Stimulated activated naive CD8-positive, alpha-beta T cell treated with anti-CD3 and anti-CD28 coated beads, Interleukin-15, Interleukin-2, amounts not matched to agents 100 ng/mL and 50 ng/mL, for 24 hours (primary cell): ENCODE measurements at regions not wholly inside any gene's neighbourhood (a gene's known extent, or its start where the extent isn't known, plus 50 kb on each side); places are given as distances from the start of the nearest gene placed in this dataset.

ENCODE experiments used
- H3K27ac Mint-ChIP-seq: one replicate; pipeline ENCODE4 v1.8.0; 2021; ENCODE audit warnings: mild to moderate bottlenecking, mixed read lengths
- H3K27me3 Mint-ChIP-seq: one replicate; pipeline ENCODE4 v1.8.0; 2021; ENCODE audit warnings: mixed read lengths
- H3K36me3 Mint-ChIP-seq: one replicate; pipeline ENCODE4 v1.8.0; 2021; ENCODE audit warnings: low read depth, mixed read lengths
- H3K4me1 Mint-ChIP-seq: one replicate; pipeline ENCODE4 v1.8.0; 2021; ENCODE audit warnings: low read depth, mixed read lengths
- H3K4me3 Mint-ChIP-seq: one replicate; pipeline ENCODE4 v1.8.0; 2021; ENCODE audit warnings: mild to moderate bottlenecking, mixed read lengths
- H3K9me3 Mint-ChIP-seq: one replicate; pipeline ENCODE4 v1.8.0; 2021; ENCODE audit warnings: mixed read lengths

GRCh38 chr10:111491154-111491553, 414.3 kb downstream of the ADRA2A start:
- Mint-ChIP-seq H3K27me3 (peaks cover 3% of the 10 kb centered on the region), H3K27ac (no peak overlapping the region), H3K36me3 (no peaks in the 10 kb centered on the region), H3K4me3 (no peak overlapping the region), H3K4me1 (no peaks in the 10 kb centered on the region), H3K9me3 (peaks cover 52% of the 10 kb centered on the region)

- Mint-ChIP-seq H3K9me3 (peaks cover 45% of the 10 kb centered on the region), H3K4me1 (no peaks in the 10 kb centered on the region), H3K36me3 (no peaks in the 10 kb centered on the region), H3K4me3 (no peak overlapping the region), H3K27ac (no peak overlapping the region), H3K27me3 (peaks cover 9% of the 10 kb centered on the region)
Observed at GRCh38 chr10:111493024-111493625, 416.3 kb downstream of the ADRA2A start.

DNA sequence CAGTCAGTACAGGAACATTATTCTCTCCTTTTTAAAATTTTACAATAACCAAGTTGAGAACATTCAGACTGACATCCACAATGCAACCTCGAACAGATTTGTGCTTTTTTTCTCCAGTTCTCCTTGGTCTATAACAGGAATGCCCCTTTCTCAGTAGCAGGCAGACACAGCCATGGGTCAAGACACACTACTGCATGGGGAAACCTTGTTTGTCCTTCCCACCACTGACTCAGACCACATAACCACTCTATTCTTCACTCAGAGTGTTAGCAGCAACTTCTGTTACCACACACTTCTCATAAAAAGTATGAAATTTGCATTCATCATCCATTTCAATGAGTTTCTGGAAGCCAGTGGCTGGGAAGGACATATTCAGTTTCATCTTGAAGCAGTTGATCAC, 421.7 kb downstream of the ADRA2A start:
- H3K27ac Mint-ChIP-seq, result no peak overlapping the region
- peaks cover 12% of the 10 kb centered on the region for H3K27me3 Mint-ChIP-seq
- H3K4me3 Mint-ChIP-seq, result no peak overlapping the region
- no peaks in the 10 kb centered on the region for H3K36me3 Mint-ChIP-seq
- peaks cover 8% of the 10 kb centered on the region for H3K9me3 Mint-ChIP-seq
- no peaks in the 10 kb centered on the region for H3K4me1 Mint-ChIP-seq

- no peaks in the 10 kb centered on the region for H3K4me1 Mint-ChIP-seq
- H3K9me3 Mint-ChIP-seq, result peaks cover 3% of the 10 kb centered on the region
- peaks cover 9% of the 10 kb centered on the region for H3K27me3 Mint-ChIP-seq
- no peak overlapping the region for H3K4me3 Mint-ChIP-seq
- H3K36me3 Mint-ChIP-seq, result no peaks in the 10 kb centered on the region
- H3K27ac Mint-ChIP-seq, result no peak overlapping the region
Observed at GRCh38 chr10:111504376-111504775, 427.5 kb downstream of the ADRA2A start.

DNA sequence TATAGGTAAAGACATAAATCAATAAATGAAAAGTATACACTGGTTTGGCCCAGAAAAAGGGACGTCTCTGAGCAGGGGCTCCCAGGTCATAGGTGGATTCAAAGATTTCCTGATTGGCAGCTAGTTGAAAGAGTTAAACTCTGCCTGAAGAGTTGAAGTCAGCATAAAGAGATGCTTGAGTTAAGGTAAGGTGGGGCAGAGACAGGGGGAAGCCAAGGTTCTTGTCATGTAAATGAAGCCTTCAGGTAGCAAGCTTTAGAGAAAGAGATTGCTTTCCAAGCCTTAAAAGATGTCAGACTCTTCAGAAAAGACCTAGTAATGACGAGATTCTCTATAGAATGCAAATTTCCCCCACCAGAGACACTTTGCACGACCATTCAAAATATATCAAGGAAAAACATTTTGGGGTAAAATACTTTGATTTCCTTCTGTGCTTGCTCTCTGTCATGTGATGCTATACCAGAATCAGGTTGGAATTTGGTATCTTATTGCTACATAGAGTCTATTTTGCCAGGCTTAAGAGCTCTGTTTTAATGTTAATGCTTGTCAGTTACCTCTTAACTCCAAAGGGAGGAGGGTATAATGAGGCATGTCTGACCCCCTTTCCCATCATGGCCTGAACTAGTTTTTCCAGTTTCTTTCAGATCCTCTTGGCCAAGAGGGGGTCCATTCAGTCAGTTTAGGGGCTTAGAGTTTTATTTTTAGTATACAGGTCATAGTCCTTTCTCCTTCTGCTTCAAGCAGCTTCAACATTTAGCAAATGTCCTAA, 429.6 kb downstream of the ADRA2A start:
- H3K4me3 Mint-ChIP-seq, result no peak overlapping the region
- H3K36me3 Mint-ChIP-seq, result no peaks in the 10 kb centered on the region
- H3K9me3 Mint-ChIP-seq, result peaks cover 3% of the 10 kb centered on the region
- no peaks in the 10 kb centered on the region for H3K4me1 Mint-ChIP-seq
- H3K27me3 Mint-ChIP-seq, result peaks cover 9% of the 10 kb centered on the region
- no peak overlapping the region for H3K27ac Mint-ChIP-seq

DNA sequence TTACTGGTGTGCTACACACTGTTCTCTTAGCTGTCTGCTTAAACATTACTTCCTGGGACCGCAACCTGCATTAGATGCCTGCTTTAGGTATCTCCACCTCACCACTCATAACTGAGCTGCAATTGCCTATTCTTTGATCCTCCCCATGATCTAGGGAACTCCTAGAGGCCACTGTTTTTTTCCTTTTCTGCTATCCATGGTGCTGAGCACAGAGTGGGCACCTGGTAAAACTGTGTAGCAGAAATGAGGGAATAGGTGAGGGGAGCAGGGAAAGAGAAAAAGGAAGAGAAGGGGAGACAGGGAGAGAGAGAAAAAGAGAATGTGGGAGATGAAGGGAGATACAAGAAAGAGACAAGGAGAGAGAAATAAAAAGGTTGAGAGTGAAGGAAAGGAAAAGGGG, 434.9 kb downstream of the ADRA2A start:
- Mint-ChIP-seq H3K27me3 (peaks cover 9% of the 10 kb centered on the region), H3K9me3 (no peaks in the 10 kb centered on the region), H3K4me3 (no peak overlapping the region), H3K36me3 (no peaks in the 10 kb centered on the region), H3K4me1 (no peaks in the 10 kb centered on the region), H3K27ac (no peak overlapping the region)

GRCh38 chr10:111515264-111515663, 438.4 kb downstream of the ADRA2A start:
- Mint-ChIP-seq H3K27me3 (no peaks in the 10 kb centered on the region), H3K27ac (no peak overlapping the region), H3K9me3 (no peaks in the 10 kb centered on the region), H3K36me3 (no peaks in the 10 kb centered on the region), H3K4me3 (no peak overlapping the region), H3K4me1 (no peaks in the 10 kb centered on the region)

DNA sequence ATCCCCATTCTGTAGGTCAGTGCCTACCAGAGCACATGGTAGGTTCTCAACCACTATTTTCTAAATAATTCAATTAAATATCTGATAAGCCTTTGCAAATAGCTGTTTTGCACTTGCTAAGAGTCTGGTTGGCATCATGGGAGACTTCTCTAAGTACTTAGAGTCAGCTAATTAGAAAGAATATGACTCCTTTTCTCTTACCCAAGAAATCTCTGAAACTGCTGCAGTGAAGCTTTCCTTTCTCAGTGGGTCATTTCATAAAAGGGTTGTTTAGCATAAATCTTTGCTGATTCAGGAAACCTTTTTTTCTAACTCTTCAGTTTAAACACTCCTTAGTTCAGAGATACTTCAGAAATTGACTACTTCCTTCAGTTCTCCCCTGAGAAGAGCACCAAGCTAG, 438.9 kb downstream of the ADRA2A start:
- Mint-ChIP-seq H3K27me3 (no peaks in the 10 kb centered on the region), H3K27ac (no peak overlapping the region), H3K4me1 (no peaks in the 10 kb centered on the region), H3K4me3 (no peak overlapping the region), H3K9me3 (no peaks in the 10 kb centered on the region), H3K36me3 (no peaks in the 10 kb centered on the region)

GRCh38 chr10:111516144-111516543, 439.3 kb downstream of the ADRA2A start:
- no peaks in the 10 kb centered on the region for H3K36me3 Mint-ChIP-seq
- H3K9me3 Mint-ChIP-seq, result no peaks in the 10 kb centered on the region
- H3K27ac Mint-ChIP-seq, result no peak overlapping the region
- no peaks in the 10 kb centered on the region for H3K4me1 Mint-ChIP-seq
- H3K4me3 Mint-ChIP-seq, result no peak overlapping the region
- no peaks in the 10 kb centered on the region for H3K27me3 Mint-ChIP-seq

DNA sequence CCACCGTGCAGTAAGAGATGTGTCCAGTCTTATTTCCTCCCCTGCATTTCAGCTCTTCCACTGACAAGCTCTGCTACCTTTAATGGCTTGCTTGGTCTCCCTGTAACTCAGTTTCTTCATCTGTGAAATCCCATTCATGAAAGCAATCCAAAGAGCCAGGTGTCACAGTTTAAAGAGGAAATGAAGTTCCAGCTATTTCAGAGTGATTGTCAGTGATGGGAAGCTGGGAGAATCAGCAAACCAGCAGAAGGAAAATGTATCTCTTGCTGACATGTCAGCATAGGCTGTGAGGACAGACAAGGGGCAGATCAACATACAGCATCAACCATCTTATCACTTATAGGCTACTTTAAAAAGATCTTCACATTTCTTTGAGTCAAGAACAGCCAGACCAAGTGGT, 445.3 kb downstream of the ADRA2A start:
- Mint-ChIP-seq H3K4me1 (no peaks in the 10 kb centered on the region), H3K4me3 (no peak overlapping the region), H3K27me3 (no peaks in the 10 kb centered on the region), H3K9me3 (no peaks in the 10 kb centered on the region), H3K27ac (no peak overlapping the region), H3K36me3 (no peaks in the 10 kb centered on the region)

DNA sequence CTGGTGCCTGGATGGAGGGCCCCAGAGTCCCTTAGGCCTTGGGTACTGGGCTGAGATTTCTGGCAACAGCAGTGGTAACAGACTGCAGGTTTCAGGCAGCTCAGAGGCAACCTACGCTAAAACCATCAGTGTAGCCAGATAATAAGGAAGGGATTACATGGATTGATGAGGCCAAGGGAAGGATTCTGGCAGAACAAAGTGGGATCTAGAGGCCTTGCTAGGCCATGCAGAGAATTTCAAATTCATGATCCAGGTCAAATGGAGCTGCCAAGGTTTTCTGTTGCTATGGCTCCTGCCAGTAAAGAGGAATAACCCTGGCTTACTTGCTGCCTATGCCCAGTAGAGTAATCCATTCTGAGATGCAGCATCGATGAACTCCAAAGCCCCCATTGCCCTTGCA, 445.7 kb downstream of the ADRA2A start:
- Mint-ChIP-seq H3K9me3 (no peaks in the 10 kb centered on the region), H3K27me3 (no peaks in the 10 kb centered on the region), H3K36me3 (no peaks in the 10 kb centered on the region), H3K4me3 (no peak overlapping the region), H3K4me1 (no peaks in the 10 kb centered on the region), H3K27ac (no peak overlapping the region)

DNA sequence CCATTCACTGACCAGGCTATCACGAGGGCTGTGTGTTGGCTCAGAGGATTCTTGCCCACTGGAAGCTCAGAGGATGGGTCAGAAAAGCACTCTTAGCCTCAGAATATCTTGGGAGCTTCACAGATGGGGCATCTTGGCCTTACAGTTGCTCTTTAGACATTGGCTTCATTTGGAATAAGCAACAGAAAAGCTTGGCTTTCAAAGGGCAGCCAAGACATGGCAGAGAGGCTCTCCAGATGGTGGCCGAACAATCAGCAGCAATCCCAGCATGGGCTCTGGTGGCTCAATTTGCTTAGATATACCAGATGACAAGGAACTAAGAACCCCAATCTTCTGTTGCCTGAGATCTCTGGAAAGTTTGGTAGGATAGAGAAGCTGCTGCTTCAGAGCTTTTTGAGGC, 446.2 kb downstream of the ADRA2A start:
- no peak overlapping the region for H3K27ac Mint-ChIP-seq
- H3K4me1 Mint-ChIP-seq, result no peaks in the 10 kb centered on the region
- H3K36me3 Mint-ChIP-seq, result no peaks in the 10 kb centered on the region
- H3K9me3 Mint-ChIP-seq, result no peaks in the 10 kb centered on the region
- no peak overlapping the region for H3K4me3 Mint-ChIP-seq
- H3K27me3 Mint-ChIP-seq, result peaks cover 3% of the 10 kb centered on the region

GRCh38 chr10:111524134-111524533, 447.3 kb downstream of the ADRA2A start:
- peaks cover 5% of the 10 kb centered on the region for H3K27me3 Mint-ChIP-seq
- no peaks in the 10 kb centered on the region for H3K4me1 Mint-ChIP-seq

DNA sequence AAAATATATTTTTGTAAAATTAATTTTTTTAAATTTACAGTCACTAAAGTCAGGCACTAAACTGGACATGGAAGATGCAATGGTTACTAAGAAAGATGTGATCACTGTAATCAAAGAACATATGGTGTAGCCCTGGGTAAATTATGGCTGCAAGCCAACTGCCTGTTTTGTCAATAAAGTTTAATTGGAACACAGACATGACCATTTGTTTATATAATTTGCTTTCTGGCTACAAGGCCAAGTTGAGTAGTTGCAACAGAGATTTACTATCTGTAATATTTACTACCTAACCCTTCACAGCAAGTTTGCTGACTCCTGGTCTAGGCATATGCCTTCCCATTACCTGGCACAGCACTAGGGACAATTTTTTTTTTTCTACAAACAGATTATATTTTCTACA, 448.9 kb downstream of the ADRA2A start:
- no peak overlapping the region for H3K27ac Mint-ChIP-seq
- no peaks in the 10 kb centered on the region for H3K4me1 Mint-ChIP-seq

More at GRCh38 chr10:111524134-111524533, 447.3 kb downstream of the ADRA2A start:
- Mint-ChIP-seq H3K9me3 (no peaks in the 10 kb centered on the region), H3K4me3 (no peak overlapping the region), H3K36me3 (no peaks in the 10 kb centered on the region), H3K27ac (no peak overlapping the region)

GRCh38 chr10:111531690-111532089, 454.9 kb downstream of the ADRA2A start:
- H3K4me3 Mint-ChIP-seq, result no peak overlapping the region
- H3K36me3 Mint-ChIP-seq, result no peaks in the 10 kb centered on the region
- no peaks in the 10 kb centered on the region for H3K4me1 Mint-ChIP-seq
- no peak overlapping the region for H3K27ac Mint-ChIP-seq
- no peaks in the 10 kb centered on the region for H3K9me3 Mint-ChIP-seq
- H3K27me3 Mint-ChIP-seq, result peaks cover 5% of the 10 kb centered on the region

More for the DNA sequence above, 448.9 kb downstream of the ADRA2A start:
- Mint-ChIP-seq H3K4me3 (no peak overlapping the region), H3K27me3 (peaks cover 5% of the 10 kb centered on the region), H3K36me3 (no peaks in the 10 kb centered on the region), H3K9me3 (no peaks in the 10 kb centered on the region)

DNA sequence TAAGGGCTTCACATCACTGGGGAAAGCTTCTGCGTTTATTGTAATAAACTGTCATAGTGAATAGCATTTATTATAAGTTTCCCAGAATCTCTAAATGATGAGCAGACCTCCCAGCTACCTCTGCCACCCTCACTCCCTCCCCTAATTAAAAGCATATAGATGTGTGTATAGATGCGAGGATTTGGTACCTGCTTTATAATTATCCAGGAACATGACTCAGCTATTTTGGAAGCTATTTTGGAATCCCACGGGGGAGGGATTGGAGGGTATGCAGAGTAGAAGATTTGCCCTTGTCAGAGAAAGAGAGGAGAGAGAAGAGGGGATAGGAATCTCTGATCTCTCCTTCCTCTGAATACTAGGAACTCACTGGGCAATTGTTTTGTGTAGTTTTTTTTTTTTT, 455.3 kb downstream of the ADRA2A start:
- peaks cover 5% of the 10 kb centered on the region for H3K27me3 Mint-ChIP-seq
- no peak overlapping the region for H3K27ac Mint-ChIP-seq
- H3K9me3 Mint-ChIP-seq, result no peaks in the 10 kb centered on the region
- no peaks in the 10 kb centered on the region for H3K36me3 Mint-ChIP-seq
- no peaks in the 10 kb centered on the region for H3K4me1 Mint-ChIP-seq
- no peak overlapping the region for H3K4me3 Mint-ChIP-seq
